Embryonic facial prominence (tissue), 1 donor: ENCODE measurements at regions not wholly inside any gene's neighbourhood (a gene's known extent, or its start where the extent isn't known, plus 50 kb on each side); places are given as distances from the start of the nearest gene placed in this dataset.
A peak's percentile ranks its signal among the peaks of the same experiment; 100 is the strongest.

Source experiments
- DNase-seq: peaks from one replicate; pipeline ENCODE4 v3.0.0-alpha.2; 2016; ENCODE audit errors: extremely low spot score

DNA sequence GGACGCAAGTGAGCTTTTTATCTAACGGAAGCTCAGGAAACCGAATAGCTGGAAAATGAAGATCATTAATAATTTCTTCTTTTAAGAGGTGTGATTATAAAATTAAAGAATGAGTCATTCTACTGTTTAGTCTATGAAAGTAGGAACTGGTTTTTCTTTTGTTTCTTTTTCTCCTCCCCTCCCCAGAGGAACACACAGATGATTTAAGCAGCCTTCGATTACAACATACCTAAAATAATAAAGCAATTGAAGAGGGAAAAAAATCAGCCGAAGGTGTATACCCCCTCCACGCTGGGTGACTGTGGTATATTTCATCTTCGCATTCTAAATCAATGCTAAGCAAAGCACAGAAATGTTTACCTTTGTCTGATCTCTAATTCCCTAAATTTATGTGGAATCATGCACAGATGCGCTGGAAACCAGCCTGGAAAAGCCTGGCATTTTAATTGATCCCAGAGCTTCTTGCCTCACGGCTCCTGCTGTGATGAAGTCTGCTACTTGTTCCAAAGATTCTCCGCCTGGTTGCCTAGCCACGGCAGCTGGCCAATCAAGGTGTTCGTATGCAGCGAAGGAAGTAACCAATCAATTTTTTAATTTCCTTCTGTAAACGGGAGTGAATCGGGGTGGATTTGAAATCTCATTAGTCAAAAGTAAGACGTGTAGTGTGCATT lies 133.9 kb downstream of the FANCF start:
- DNase-seq = peak; percentile 47

- DNase-seq = no peak
Observed at GRCh38 chr11:22479971-22480720, 142.0 kb downstream of the SLC17A6 start.

DNA sequence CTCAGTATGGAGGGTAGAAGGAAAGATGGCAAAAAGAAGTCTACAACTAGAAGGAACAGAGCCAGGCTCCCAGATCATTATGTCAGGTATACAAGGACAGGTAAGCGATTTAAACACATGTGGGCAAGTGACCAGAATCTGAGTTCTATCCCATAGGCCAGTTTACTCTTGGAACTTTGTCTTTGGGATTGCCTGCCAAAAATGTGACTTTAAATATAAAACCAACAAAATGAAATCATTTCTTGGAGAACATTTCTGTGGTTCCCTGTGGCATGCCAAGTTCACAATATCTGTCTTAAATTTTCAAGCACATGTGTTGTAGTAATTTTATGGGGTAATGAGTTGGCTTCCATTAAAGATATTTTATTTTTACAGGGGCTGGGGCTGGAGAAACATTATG lies 141.0 kb downstream of the SLC17A6 start:
- peak; percentile 23 for DNase-seq

DNA sequence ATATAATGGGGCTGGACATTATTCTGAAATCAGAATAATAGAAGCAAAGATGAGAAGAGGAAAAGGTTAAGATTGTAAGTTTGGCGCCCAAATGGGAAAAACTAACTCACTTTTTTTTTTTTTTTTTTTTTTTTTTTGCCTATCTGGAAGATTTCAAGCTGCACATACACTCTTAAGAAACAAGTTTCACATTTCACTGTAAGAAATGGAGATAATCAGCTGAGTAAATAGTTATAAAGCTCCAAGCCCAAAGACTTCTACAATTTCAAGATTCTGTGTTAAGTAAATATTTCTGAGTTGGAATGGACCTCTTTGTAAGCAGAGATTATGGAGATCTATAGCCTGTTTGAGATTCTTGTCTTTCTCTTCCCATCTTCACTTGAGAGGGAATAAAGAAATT lies 140.0 kb downstream of the SLC17A6 start:
- DNase-seq = no peak

DNA sequence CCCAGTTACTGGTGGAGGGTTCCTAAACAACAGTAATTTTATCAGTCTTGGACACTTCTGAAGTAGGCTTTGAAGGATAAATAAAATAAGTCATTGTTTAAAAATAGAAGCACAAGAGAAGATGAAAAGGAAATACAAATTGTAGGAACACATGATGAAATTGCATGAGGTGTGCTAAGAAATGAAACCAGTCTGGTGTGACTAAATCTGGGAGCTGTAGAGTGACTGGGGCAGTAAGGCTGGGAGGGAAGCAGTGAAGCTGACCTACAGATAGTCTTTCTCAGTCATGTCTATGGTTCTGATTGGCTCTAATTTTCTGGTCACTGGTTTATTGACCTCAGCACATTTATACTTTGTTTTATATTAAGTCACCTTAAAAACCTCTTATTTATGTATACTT lies 139.1 kb downstream of the SLC17A6 start:
- no peak for DNase-seq

DNA sequence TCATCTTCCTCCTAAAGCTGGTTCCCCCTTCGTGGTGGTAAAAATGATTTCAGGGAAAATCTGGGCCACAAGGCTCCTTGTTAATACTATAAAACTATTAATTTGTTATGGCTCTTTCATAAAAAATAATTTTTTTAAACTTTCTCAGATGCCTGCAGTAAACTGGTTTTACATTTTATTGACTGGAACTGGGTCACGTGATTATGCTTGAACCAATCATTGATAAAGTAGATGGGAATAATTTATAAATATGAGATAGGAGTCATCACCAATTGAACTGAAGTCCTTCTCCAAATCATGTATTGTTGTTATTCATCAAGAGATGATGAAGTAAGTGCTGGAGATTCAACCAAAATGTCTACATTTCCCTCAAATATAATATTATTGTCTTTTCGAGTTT lies 138.4 kb downstream of the SLC17A6 start:
- DNase-seq = no peak

GRCh38 chr11:22474616-22475015 lies 136.4 kb downstream of the SLC17A6 start:
- DNase-seq = no peak

DNA sequence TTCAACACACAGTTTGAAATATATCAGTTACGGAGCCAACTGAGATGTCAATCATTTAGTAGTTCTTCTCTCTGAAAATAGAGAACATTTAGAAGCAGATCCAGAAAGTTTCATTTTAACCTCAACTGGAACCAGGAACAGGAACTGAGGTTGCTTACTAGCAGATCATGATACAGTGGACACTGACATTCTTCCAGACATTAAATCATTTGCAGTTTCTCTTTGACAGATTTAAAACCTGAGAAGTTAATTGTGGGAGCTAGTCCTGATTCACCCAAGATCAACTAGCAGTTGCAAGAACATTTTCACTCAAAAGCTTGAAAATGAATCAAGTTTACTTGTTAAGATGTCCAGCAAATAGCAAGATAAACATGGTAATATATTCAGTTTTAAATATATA lies 135.4 kb downstream of the SLC17A6 start:
- no peak for DNase-seq

DNA sequence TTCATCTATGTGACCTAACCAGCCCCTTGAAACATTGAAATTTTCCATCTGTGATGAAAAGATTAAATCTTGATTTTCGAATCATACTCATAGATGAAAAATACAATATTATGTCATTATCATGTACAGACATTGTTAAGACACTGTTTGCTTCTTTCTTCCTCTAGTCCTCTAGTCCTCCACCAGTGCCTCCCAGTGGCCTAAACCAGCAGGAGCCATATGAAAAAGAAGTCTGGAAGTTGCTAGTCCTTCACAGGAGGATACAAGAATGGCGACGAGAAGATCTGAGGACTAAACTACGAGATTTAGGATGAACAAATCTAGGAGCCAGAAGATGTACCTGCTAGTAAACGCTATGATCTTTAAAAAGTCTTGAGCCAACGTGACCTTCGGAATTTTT lies 134.1 kb downstream of the SLC17A6 start:
- no peak for DNase-seq

DNA sequence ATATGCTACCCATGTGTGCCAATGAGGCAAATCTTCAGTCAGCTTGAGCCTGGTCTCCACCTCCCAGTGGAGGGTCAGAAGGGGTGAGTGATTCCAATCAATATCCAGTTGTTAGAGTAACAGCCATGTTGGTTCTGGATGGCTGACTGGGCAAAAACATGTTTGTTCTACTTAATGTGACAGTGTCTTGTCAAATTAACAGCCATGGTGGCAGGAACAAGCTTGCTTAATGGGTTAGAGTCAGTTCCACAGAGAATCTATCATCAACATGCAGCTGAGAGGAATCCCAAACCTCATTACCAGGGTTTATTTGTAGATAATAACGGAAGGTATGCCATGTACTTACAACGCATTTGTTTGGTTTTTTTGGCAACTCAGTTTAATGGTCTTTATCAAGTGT lies 133.2 kb downstream of the SLC17A6 start:
- no peak for DNase-seq

DNA sequence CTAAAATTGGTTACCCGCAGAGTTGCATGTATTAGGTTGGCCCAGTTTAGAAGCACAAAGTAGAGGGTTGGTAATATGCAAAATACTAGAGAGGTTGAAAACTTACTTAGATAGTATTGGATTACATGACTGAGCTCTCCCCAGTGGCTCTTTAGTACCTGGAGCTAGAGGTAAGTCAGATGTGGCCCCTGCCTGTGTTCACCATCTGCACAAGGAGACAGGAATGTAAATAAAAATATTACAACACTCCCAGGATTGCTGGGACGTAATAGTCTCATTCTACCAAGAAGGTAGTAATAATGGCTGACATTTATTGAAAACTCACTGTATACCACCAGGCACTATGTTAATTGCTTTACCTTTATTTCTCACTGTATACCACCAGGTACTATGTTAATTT lies 129.6 kb downstream of the SLC17A6 start:
- DNase-seq = no peak

GRCh38 chr11:22467248-22467647 lies 129.1 kb downstream of the SLC17A6 start:
- no peak for DNase-seq

- DNase-seq = no peak
Observed at GRCh38 chr11:22466809-22467208, 128.6 kb downstream of the SLC17A6 start.

DNA sequence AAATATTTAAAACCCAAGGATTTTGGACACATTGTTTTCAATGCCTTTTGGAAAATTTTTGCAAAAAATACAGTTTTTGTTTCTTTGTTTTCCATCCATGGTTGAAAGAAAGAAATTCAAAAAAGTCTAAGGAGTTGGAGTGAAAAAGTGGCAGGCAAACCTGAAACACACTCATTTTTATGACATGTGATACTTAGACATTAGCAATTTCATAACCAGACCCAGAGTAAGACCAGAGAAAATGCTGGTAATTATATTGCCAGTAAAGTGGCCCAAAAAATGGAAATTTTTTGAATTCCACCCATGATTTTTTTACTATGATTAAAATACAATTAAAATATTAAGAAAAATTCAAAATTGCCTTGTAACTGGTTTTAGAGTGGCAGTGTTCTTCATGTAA lies 128.2 kb downstream of the SLC17A6 start:
- no peak for DNase-seq

- DNase-seq = no peak
Observed at GRCh38 chr11:22465620-22466019, 127.4 kb downstream of the SLC17A6 start.

DNA sequence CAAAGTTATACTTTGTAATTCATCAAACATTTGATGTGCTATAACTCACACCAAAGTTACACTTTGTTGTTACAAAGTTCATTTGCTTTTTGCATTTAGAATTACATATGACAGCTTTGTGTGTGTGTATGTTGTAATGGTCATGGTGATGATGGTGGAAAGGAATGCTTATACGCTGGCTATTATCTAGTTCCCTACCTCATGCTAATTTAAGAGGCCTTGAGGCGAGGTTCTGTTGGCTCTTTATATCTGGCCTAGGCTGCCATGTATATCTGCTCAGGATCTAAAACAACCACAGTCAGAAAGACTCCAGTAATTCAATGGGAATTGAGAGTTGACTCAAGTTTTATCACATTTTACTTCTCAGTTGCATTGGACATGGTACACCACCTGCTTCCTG lies 123.4 kb downstream of the SLC17A6 start:
- no peak for DNase-seq

- DNase-seq = no peak
Observed at GRCh38 chr11:22460181-22460580, 122.0 kb downstream of the SLC17A6 start.

DNA sequence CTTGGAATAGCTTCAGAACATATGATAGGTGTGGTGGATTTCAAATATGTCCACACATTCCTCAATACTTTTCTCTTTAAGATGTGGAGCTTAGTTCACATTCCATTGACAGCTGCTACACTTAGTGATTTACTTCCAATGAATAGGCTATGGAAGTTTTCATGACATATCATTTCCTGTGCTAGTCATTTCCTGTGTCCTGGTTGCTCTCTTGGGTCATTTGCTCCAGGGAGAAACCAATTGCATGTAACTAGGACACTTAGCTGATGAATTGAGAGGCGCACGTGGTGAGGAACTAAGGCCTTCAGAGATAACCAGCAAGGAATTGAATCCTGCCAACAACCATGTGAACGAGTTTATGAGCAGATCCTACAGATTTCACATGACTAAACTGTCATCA lies 120.9 kb downstream of the SLC17A6 start:
- no peak for DNase-seq

- no peak for DNase-seq
Observed at GRCh38 chr11:22458161-22458560, 120.0 kb downstream of the SLC17A6 start.

DNA sequence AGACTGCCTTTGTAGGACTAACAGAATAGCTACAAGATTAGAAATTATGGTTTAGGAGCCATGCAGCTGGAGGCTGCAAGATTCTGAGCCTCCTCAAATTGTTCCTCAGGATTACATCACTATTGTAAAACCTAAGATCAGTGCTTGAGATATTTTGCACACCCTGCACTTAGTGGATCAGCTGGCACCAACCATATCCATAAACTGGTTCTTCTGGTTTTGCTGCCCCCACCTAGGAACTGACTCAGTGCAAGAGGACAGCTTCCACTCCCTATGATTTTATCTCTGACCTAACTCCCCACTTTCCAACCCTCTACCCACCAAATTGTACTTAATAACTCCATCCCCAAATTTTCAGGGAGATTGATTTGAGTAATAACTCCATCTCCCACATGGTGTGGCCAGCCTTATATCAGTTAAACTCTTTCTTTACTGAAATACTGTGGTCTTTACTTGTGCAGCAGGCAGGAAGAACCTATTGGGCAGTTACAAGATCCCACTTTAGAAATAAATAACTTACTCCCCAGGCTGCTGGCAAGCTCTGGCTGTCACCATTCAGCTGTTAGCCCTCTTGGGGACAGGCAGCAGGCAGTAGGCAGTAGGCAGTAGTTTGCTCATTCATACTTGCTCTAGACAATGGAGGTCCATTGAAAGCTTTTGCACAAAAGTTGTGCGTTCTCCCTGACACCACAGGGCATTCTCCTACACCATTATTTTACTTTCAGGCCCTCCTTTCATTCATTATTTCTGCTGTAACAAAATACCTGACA lies 119.0 kb downstream of the SLC17A6 start:
- no peak for DNase-seq

GRCh38 chr11:22454461-22455090 lies 116.4 kb downstream of the SLC17A6 start:
- no peak for DNase-seq

GRCh38 chr11:22449441-22449840 lies 111.3 kb downstream of the SLC17A6 start:
- DNase-seq = no peak
